HCEC 1CT (cell line): ENCODE measurements at regions not wholly inside any gene's neighbourhood (a gene's known extent, or its start where the extent isn't known, plus 50 kb on each side); places are given as distances from the start of the nearest gene placed in this dataset.
A peak's percentile ranks its signal among the peaks of the same experiment; 100 is the strongest.

ENCODE experiments used
- DNase-seq: peaks from one replicate; pipeline ENCODE4 v3.0.0-alpha.2; 2017

DNA sequence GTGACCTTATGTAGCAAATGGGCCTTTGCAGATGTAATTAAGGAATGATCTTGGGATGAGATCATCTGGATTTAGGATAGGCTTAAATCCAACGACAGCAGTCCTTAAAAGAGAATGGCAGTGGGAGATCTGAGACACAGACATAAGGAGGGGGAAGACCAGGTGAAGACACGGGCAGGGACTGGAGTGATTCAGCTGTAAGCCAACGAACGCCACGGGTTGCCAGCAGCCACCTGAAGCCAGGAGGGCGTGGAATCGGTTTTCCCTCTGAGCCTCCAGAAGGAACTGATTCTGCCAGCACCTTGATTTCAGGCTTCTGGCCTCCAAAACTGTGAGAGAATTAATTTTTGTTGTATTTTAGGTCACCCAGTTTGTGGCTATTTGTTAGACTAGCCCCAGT, 218.6 kb upstream of the ANKRD55 start:
- no peak for DNase-seq

DNA sequence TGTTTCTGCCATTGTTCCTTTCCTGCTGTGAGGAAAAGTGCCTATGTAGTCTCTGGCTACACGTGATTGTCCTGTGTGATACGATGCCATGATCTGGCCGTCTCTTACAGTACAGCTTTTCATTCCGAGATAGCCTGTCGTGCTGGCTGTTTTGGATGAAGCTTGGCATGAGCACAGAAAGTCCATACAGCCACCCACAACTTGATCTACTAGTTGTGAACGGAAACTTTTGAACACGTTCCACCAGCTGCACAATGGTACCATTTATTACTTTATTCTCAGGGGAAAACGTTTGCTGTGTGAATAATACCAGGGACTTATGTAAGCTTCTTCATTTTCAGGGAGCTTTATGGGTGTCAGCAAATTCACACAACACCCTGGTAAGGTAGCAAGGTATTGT, 217.6 kb upstream of the ANKRD55 start:
- DNase-seq, result no peak

DNA sequence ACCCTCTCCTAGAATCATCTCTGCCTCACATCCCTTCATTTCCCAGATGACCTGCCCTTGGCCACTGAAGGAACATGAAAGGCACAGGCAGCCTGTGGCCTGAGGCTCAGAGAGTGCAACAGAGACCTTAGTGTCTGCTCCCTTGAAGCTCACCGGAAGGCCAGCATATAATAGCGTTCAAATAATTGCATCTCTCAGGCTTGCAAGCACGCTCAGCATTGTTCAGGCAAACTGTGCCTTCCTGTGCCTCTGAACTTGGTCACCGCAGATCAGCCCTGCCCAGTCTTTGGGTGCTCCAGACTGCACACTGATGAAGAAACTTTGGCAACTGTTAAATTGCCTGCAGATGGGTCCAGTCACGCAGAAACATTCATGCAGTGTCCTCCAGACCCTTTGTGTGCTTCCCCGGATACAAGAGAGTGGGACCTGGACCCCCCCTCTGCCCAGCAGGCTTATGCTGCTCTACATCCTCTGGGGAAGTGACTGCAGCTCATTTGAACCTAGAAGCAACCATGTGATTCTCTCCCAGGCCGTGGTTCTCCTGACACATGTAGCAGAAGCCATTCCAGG, 216.0 kb upstream of the ANKRD55 start:
- DNase-seq, result no peak

DNA sequence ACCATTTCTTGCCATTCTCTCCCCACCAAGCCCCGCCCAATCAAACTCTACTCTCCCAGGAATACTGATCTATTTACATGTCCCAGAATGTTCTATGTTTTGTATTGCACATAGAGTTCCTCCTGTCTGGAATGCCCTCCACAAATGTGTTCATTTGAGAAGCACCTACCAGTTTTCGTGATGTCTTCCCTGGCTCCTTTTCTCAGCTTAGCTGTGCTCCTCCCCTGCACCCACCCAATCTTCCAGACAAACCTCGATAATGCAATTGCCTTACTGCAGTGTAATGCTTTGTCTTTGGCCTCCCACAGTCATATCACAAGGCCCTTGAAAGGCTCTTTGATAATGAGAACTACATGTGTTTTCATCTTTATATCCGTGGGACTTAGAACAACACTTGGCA, 214.5 kb upstream of the ANKRD55 start:
- DNase-seq, result no peak

DNA sequence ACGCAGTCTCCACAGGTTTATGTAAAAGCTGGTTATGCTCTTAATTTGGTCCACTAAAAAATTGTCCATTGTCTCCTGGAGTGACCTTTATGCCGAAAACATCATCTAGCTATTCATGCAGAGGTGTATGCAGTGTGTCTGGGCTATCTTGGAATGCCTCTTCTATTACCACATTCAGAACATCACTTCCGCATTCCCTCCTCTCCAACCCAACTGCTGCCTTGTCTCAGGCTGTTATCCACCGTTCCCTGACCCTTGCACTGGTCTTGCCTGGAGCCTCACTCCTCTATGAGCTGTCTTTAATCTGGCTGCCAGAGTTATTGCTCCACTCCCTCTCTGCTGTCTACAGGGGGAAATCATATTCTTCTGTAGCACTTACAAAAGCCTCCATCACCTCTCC, 214.1 kb upstream of the ANKRD55 start:
- DNase-seq, result no peak

DNA sequence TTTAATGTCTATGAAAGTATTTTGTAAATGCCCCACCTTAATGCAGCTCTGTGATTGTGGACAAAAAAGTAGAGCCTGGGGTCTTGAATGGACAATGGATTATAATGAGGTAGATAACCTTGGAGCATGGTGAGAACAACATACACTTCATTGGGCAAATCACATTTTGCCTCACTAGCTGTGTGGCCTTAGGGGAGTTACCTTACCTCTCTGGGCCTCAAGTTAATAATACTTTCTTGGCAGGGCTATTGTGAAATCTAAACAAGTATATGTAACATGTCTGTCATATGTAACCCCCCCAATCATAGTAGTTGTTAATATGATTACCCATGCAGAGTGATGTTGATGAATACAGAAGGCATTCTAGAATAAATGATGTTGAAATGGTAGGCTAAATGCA, 213.6 kb upstream of the ANKRD55 start:
- DNase-seq, result no peak

DNA sequence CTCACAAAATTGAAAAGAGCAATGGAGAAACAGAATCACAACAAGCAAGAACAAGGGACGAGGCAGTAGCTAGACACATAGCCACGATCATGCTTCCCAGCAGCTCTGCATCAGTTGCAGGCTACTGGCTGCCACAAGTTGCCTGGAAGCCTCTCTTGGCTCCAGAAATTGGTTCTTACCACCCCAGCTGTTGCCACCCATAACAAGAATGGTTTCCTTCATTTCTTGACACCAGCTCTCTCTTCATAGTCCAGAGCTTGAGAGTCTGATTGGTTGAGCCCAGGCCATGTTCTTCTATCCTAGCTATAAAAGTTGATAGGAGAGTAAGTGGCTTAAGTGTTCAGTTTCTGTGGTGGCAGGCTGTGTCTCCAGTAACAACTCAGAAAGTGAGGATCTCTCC, 210.7 kb upstream of the ANKRD55 start:
- no peak for DNase-seq

DNA sequence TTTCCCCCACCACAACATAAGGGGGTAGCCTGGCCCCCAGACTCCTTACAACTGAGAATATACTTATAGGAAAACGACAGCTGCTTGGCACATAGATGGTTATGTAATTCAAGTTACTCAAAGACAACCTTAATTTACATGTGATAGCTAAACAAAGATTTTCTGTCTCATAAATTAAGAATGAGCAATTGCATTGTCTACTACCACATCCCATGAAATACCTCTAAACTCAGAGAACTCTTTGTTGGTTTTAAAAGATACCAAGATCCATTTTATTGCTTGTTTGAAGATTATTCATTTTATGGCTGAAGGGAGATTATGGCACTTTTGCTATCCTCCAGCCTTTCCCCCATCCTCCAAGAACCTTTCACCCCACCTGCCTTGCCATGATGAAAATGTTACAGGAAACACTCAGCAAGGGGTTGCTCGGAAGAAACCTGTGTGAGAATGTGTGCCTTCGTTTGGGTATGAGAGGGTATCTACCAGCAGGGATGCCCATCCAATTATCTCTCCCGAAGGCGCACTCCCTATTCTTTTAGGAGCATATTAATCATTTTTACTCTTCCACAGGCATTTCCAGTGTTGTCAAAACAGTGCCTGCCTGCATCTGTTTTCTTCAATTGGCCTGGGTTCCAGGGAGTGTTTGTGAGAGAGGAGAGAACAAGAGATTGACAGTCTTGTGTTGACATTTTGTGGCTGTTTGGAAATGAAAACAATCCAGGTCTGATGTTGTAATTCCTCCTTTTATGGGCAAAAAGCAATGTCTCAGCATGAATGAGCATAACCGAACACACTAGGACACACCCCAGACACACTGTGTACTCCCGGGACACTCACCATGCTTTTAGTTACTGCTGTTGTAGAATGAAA, 208.0 kb upstream of the ANKRD55 start:
- DNase-seq, result peak; percentile 68

DNA sequence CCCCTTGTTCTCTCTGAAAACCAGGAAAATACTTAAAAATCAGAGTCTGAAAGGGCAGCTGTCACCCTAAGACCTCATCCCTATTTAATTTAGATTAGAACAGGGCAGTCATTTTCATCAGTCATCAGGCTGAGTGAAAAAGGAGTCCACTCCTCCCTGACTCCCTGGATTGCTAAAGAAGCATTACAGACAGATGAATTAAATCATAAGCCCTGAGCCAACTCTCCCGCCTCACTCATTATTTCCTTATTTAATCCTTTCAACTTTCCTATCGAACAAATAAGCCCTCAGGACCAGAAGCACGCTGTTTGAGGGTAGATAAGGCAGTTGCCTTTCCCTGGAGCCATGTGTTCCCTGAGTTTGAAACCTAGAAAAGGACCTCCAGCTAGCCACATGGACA, 201.9 kb upstream of the ANKRD55 start:
- DNase-seq, result no peak

DNA sequence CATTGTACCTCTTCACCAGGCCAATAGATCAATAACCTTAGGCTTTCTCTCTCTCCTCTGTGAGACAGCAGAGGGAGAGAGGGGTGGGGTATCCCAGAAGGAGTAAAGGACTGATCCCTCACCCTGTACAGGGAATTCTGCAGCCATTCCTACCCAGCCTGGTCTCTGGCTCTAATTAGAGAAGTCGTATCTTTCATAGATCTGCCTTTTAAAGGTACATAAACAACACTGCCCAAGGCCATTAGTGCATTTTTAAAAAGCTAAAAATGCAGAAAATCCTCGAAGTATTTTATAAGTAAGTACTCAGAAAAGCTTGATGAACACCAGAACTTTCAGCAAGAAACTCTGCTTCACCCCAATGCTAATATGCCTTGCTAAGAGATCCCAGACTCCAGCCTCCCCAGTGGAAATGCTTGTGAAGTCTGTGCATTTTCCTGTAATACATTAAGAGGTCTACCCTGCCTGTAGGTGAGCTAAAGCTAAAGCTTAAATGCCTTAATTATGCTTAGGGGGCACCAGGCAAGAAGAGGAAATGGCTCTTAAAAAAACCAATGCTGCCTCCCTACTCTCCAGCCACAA, 200.0 kb upstream of the ANKRD55 start:
- no peak for DNase-seq

DNA sequence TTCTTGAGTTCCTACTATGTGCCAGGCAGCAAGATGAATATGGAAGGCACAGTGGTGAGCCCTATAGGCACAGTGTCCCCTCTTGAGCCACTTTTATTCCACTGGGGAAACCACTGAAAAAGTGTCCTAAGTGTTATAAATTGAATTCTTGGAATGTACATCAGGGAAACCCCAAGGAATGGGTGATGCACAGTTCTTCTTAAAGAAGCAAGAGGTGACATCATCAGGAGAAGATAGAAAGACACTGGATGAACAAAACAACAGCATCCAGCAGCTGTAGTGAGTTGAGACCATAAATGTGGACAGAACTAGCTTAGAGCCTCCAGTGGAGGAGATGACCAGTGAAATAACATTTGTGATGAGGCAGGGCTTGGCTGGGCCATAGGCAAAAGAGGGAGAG, 199.2 kb upstream of the ANKRD55 start:
- no peak for DNase-seq

DNA sequence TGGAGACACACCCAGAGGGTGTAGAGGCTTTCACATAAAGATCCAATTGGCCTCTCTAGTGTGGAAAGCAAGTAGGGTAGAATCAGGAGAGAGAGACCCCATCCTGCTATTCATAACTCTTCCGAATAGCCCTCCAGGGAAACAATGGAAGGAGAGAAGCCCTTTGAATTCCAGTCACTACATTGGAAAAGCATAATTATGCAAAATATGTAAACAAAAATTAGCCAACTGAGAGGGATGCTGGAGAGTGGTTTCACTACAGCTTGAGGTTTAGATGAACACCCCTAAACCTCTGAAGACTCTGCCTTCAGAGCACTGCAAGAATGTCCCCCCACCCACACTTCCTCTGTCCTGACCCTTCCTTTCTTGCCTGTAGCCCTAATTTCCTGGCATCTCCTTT, 197.3 kb upstream of the ANKRD55 start:
- DNase-seq, result no peak

DNA sequence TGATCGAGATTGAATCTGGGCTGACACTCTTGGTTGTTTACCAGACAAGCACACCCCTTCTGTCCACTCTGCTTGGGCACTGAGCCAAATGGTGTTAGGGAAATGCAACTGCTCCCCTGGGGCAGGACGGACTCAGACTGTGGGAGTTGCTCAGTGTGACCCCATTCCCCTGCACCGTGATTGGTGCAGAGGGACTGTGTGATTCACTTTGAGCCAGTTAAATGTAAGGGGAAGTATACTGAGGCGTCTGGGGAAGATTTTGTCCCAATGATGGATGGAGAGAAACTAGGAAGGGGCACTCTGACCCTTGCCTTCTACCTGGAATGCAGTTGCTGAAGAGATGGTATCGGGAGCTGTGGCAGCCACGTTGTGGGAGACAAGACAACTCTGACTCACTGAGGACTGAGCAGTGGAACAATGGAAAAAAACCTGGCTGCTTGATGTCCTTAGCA, 196.0 kb upstream of the ANKRD55 start:
- DNase-seq, result no peak

DNA sequence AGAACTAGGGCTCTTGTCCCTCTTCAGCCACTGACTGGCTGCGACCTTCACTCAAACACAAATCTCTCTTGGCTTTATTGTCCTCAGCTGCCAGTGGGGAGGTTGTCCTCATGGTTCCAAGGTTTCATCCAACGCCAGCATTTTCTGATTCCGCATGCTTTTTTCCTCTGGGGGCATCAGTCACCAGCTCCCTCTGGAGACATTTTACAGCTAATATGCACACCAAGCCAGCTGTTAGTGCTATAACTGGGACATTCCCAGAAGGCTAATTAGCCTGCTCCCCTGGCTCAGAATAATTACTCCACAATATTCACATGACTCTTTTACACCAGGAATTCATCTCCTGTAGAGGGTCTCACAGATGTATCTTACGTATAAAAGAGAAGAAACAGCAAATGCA, 193.6 kb upstream of the ANKRD55 start:
- DNase-seq, result no peak

DNA sequence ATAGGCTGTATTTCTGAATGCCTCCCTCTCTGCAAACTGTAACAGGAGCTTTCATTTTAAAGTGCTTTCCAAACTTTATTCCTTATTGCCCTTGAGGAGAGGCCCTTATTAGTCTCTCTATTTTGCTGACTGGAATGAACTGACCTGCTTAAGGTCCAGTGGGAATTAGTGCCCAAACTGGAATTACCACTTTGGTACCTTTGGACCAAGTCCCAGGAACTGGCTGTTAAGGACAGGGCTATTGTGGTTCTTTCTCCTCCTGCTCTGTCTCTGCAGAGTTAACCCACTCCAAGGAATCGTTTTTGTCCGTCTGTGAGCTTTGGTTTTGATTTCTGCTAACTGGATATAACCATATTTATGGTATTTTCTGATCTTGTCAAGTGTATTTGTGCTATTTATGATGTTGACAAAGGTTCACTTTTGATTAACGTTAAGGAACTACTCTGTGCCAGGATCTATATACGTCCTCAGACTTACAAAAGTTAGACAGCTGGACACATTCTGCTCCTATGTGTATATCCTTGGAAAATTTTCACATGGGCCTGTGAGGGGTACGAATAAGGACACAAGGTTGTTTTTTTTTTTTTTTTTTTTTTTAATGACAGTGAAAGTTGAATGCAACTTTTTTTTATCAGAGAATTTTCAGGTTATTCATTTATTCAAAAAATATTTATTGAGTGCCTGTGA, 189.1 kb upstream of the ANKRD55 start:
- no peak for DNase-seq

DNA sequence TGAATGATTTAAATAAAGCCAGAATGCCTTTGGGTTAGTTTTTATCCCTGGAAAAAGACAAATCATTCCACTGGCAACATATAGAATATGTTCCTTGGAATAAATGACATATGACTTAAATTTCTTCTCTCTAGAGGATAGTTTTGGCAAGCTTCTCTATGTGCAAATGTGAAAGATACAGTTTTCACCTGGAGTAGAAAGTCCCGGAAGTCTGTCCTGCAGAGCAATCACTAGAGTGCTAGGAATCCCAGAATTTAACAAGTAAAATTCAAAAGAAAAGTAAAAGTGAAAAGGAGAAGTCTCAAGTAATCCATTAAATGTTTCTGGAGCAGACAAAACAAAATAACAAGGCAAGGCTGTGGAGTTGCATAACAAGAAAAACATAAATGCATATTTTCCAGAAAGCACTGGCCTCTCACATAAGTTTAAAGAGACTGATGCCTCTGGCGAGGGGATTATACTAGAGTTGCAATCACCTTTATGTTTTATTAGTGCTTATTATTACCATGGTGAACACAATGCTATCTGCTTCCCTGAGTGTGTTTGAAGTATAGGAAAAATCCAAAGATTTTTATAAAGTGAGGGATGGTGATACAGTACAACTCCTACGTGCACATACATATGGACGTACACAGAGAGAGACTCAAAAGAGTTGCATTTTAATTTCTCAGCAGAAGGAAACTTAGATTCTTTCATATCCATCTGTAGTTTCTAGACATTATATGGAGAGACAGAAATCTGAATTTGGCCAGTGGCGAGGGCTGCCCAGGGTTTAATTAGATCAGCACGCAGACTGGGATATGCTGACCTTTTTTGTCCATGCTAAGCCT, 188.3 kb upstream of the ANKRD55 start:
- no peak for DNase-seq

DNA sequence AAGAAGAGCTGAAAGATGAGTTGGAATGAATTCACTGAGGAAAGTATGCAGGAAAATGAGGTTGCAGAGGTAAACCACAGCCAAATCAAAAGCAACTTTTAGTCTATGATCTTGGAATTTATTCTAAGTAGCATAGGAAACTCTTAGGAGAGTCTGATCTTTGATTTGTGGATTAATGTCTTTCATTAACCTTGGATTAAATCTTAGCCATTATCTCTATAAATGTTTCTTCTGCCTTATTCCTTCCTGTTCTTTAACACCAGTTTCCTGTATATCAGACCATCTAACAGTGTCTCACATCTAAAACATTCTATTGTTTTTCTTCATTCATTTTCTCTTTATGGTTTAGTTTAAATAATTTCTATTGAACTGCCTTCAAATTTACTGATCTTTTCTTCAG, 187.2 kb upstream of the ANKRD55 start:
- no peak for DNase-seq

DNA sequence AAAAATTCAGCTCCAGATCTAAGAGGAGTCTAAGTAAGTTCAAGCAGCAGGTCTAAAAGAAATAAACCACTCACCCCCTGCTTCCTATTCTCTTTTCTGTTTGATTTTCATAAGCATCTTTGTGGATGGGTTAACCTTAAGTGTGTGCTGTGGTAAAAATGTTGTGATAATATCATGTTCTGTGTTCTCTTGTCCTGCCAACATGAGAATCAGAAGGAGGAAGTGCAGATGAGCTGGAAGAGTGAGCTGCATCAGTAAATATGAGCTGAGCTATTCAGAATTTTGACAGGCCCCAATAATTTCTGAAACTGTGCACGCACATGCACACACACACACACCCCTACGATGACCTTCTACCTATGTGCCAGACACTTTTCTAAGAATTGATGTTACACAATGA, 186.5 kb upstream of the ANKRD55 start:
- no peak for DNase-seq

DNA sequence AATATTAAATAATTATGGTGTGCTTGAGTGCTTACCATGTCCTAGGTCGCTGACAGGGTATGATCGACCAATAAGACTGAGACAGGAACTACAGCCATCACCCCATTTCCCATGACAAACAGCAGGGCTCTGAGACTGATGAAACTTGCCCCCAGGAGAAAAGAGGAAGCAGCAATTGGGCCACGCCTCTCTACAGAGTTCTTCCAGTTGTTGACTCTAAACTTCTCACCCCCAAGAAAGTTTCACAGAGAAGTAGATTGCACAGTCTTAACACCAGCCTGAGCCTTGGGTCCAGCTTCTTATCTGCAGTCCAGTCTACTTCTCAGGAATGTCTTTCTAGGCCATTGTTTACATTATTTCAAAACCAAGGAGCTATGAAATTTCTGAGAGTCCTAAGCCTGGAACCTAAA, 182.2 kb upstream of the ANKRD55 start:
- DNase-seq, result peak; percentile 9

DNA sequence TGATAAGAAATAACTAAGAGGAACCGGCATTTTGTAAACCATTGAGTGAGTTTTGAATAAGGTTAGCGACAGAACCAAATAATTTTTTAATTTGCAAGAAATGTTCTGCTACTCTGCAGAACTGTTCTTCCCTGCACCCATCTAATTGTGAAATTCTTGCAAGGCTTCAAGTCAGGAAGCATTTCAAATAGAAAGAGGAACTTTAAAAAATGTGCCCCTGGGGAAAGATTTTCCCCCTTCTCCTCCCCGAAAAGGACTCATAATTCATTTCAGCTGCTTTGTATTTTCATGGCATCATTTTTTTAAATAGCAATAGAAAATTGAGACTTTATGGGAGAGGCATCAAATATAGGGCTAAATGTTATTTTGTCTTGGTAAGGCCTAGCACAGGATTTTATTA, 180.9 kb upstream of the ANKRD55 start:
- no peak for DNase-seq

DNA sequence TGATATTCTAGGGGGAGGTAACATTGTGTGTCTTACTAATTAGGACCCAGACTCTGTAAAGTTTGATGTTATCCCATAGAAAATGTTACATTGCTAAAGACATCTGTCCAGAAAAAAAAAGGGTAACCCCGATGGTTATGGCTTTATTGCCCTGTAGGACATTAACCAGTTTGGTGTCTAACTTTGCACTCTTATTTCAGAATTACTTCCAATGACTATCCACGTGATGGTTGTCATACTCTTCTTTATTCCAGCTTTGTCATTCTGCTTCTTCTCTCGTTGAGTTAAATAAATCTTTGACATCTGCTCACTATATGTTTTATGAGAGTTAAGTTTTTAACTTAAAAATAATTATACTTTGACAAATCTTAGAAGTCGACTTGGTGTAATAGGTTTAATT, 180.4 kb upstream of the ANKRD55 start:
- DNase-seq, result no peak

DNA sequence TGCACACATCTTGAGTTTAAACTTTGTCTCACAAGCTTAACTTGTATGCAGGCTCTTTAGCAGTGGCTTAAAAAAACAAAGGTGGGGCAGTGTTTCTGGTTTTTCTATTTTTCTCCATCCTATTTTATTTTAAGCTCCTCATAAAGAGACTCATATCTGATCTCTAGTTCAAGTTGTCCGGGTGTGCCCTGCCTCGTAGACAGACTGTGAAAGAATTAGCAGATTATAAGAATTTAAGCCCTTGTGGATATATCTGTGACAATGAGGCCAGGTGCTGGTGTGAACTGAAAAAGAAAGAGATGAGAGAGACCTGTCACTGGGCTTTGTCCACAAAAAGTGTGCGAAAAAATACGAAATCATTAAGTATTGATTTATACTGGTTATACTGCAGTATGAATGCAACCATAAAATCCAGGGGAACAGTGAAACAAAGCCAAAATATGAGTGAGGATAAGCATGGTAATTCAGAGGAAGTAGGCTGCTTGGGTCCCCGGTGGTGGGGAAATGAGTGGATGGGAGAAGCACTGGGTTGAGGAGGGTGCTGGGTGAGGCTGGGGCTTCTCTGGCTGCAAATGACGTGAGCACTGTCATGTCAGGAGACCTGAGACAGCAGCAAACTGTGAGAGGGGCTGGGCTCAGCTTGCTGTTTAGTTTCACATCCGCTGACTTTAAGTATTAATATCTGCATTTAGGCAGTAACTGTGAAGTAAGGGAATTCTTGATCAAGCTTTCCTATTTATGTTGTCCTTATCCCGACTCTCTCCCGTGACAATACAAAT, 179.7 kb upstream of the ANKRD55 start:
- DNase-seq, result no peak
